MM.1S (cell line): ENCODE measurements at regions not wholly inside any gene's neighbourhood (a gene's known extent, or its start where the extent isn't known, plus 50 kb on each side); places are given as distances from the start of the nearest gene placed in this dataset.

Experiments used
- CTCF ChIP-seq: fragments of 300-600 bp; sonication (generic); IDR thresholded peaks from 2 replicates; pipeline ENCODE4 v1.5.1; 2016; ENCODE audit warnings: antibody characterized with exemption, low read length, mixed read lengths
- EZH2 ChIP-seq: fragments of 300-600 bp; sonication (generic); optimal IDR thresholded peaks from 2 replicates; pipeline ENCODE3; 2017; ENCODE audit warnings: low read depth, mild to moderate bottlenecking, antibody characterized with exemption, low read length, mixed read lengths

GRCh38 chr15:98043160-98044014 lies 82.9 kb downstream of the ARRDC4 start:
- TF ChIP-seq CTCF (no peak), EZH2 (no peak)
